ENCODE measurements at regions not wholly inside any gene's neighbourhood (a gene's known extent, or its start where the extent isn't known, plus 50 kb on each side); places are given as distances from the start of the nearest gene placed in this dataset.

- TF ChIP-seq AFF4 (CRISPR knock-in tag; IDR thresholded peaks at IDR 0.05; ENCODE audit: borderline replicate concordance) (no peak), CTCF (IDR thresholded peaks at IDR 0.05) (no peak), ETV6 (CRISPR knock-in tag; IDR thresholded peaks at IDR 0.05) (no peak), ZNF416 (CRISPR knock-in tag; IDR thresholded peaks at IDR 0.05) (no peak), CREB1 (CRISPR knock-in tag; IDR thresholded peaks at IDR 0.05) (no peak), TEAD4 (CRISPR knock-in tag; IDR thresholded peaks at IDR 0.05) (no peak), ATF3 (CRISPR knock-in tag; conservative IDR thresholded peaks at IDR 0.05) (no peak), TP53 (CRISPR knock-in tag; IDR thresholded peaks at IDR 0.05) (no peak), ZNF219 (CRISPR knock-in tag; IDR thresholded peaks at IDR 0.05; ENCODE audit: borderline replicate concordance) (no peak), NR2C2 (CRISPR knock-in tag; IDR thresholded peaks at IDR 0.05) (no peak), STAT6 (CRISPR knock-in tag; conservative IDR thresholded peaks at IDR 0.05; ENCODE audit: low read depth) (no peak), E2F5 (CRISPR knock-in tag; IDR thresholded peaks at IDR 0.05) (no peak), MLX (CRISPR knock-in tag; IDR thresholded peaks at IDR 0.05) (no peak)
These were observed 188.6 kb upstream of the FKBP1C start for GRCh38 chr6:63022631-63023030.
